Globus pallidus (tissue), 1 donor: ENCODE measurements at regions not wholly inside any gene's neighbourhood (a gene's known extent, or its start where the extent isn't known, plus 50 kb on each side); places are given as distances from the start of the nearest gene placed in this dataset.
"Not testable (repeated sequence)": the region's sequence is repeated elsewhere in the genome, so short reads cannot be mapped to it uniquely, and the experiment has no call there.

Experiments
- DNase-seq: peaks from one replicate; pipeline ENCODE4 v3.0.0-alpha.2; 2015; ENCODE audit warnings: low spot score

- no peak for DNase-seq
Measured at GRCh38 chr4:8675906-8676305, 83.3 kb downstream of the CPZ start.

GRCh38 chr4:8675383-8675782 lies 82.8 kb downstream of the CPZ start:
- DNase-seq: no peak

- no peak for DNase-seq
Measured at GRCh38 chr4:8674311-8674885, 81.8 kb downstream of the CPZ start.

- not testable (repeated sequence) for DNase-seq
Measured at GRCh38 chr4:8673106-8673505, 80.5 kb downstream of the CPZ start.

GRCh38 chr4:8672486-8672885 lies 79.9 kb downstream of the CPZ start:
- no peak for DNase-seq

- no peak for DNase-seq
Measured at GRCh38 chr4:8671712-8672290, 79.2 kb downstream of the CPZ start.
